Peyer's patch (tissue), 4 donors: ENCODE measurements at regions not wholly inside any gene's neighbourhood (a gene's known extent, or its start where the extent isn't known, plus 50 kb on each side); places are given as distances from the start of the nearest gene placed in this dataset.

ENCODE experiments used
- DNase-seq, 3 donors: peaks; one replicate each; pipeline ENCODE4 v3.0.0-alpha.2; 2017 to 2019
- H3K27ac ChIP-seq, 4 donors: fragments of 200-600 bp; sonication (generic); one replicate each; pipeline ENCODE4 v1.5.1; 2016 to 2019
- H3K27me3 ChIP-seq, 2 donors: fragments of 200-600 bp; sonication (generic); one replicate each; pipeline ENCODE4 v1.5.1; 2019
- H3K36me3 ChIP-seq, 3 donors: fragments of 200-600 bp; sonication (generic); one replicate each; pipeline ENCODE4 v1.5.1; 2016 to 2019
- H3K4me1 ChIP-seq, 4 donors: fragments of 200-600 bp; sonication (generic); one replicate each; pipeline ENCODE4 v1.5.1; 2016 to 2019
- H3K4me3 ChIP-seq, 4 donors: fragments of 200-600 bp; sonication (generic); 1 replicate in 3 of 4; 2 replicates in 1 of 4; pipeline ENCODE4 v1.5.1; 2016 to 2019; ENCODE audit warnings: mild to moderate bottlenecking in 1 of 4
- H3K9me3 ChIP-seq, 4 donors: fragments of 200-600 bp; sonication (generic); one replicate each; pipeline ENCODE4 v1.5.1; 2016 to 2019; ENCODE audit warnings: mild to moderate bottlenecking in 1 of 4
- CTCF ChIP-seq, 6 experiments: fragments of 450-650 bp in 4 of 6; fragments of 200-600 bp in 2 of 6; sonication (generic) in 1 of 6; IDR thresholded peaks; one replicate each; pipeline ENCODE4 v1.5.1; 2017 to 2019; ENCODE audit warnings: antibody characterized with exemption in 6 of 6, mild to moderate bottlenecking in 3 of 6, moderate library complexity in 1 of 6
- POLR2A ChIP-seq, 2 donors: fragments of 450-650 bp; IDR thresholded peaks; one replicate each; pipeline ENCODE4 v1.5.1; 2017; ENCODE audit warnings: antibody characterized with exemption in 2 of 2, mild to moderate bottlenecking in 2 of 2, moderate library complexity in 2 of 2

- Histone ChIP-seq H3K4me3 (no peak overlapping the region), H3K36me3 (no peaks in the 10 kb centered on the region), H3K27ac (no peak overlapping the region), H3K9me3 (no peaks in the 10 kb centered on the region), H3K27me3 (no peaks in the 10 kb centered on the region), H3K4me1 (peaks cover 0 to 3% (median 0%) of the 10 kb centered on the region in 4 donors)
- TF ChIP-seq CTCF (IDR thresholded peaks at IDR 0.05) (no peak), POLR2A (IDR thresholded peaks at IDR 0.05) (no peak)
- no peak for DNase-seq
Observed at GRCh38 chr6:15090745-15091384, 155.0 kb upstream of the JARID2 start.

GRCh38 chr6:15096894-15097837 lies 148.7 kb upstream of the JARID2 start:
- Histone ChIP-seq H3K4me3 (no peak overlapping the region), H3K4me1 (no peaks in the 10 kb centered on the region), H3K27ac (no peak overlapping the region), H3K9me3 (no peaks in the 10 kb centered on the region), H3K36me3 (no peaks in the 10 kb centered on the region), H3K27me3 (no peaks in the 10 kb centered on the region)
- no peak for TF ChIP-seq POLR2A (IDR thresholded peaks at IDR 0.05)
- TF ChIP-seq CTCF (IDR thresholded peaks at IDR 0.05) = no peak
- no peak for DNase-seq

GRCh38 chr6:15101130-15101529 lies 144.7 kb upstream of the JARID2 start:
- DNase-seq = no peak
- H3K4me3 ChIP-seq = no peak overlapping the region
- no peaks in the 10 kb centered on the region for H3K9me3 ChIP-seq
- no peaks in the 10 kb centered on the region for H3K36me3 ChIP-seq
- TF ChIP-seq POLR2A (IDR thresholded peaks at IDR 0.05) (no peak), CTCF (IDR thresholded peaks at IDR 0.05) (no peak)
- no peaks in the 10 kb centered on the region for H3K4me1 ChIP-seq
- no peak overlapping the region for H3K27ac ChIP-seq
- no peaks in the 10 kb centered on the region for H3K27me3 ChIP-seq

- Histone ChIP-seq H3K27ac (no peak overlapping the region), H3K36me3 (no peaks in the 10 kb centered on the region), H3K4me1 (no peaks in the 10 kb centered on the region), H3K27me3 (no peaks in the 10 kb centered on the region), H3K4me3 (no peak overlapping the region), H3K9me3 (no peaks in the 10 kb centered on the region)
- DNase-seq = no peak
- TF ChIP-seq CTCF (IDR thresholded peaks at IDR 0.05) = no peak
- TF ChIP-seq POLR2A (IDR thresholded peaks at IDR 0.05) = no peak
Observed at GRCh38 chr6:15102241-15102640, 143.6 kb upstream of the JARID2 start.

GRCh38 chr6:15106958-15107643 lies 138.8 kb upstream of the JARID2 start:
- TF ChIP-seq CTCF (IDR thresholded peaks at IDR 0.05) (no peak), POLR2A (IDR thresholded peaks at IDR 0.05) (no peak)
- Histone ChIP-seq H3K27ac (no peak overlapping the region), H3K4me1 (no peaks in the 10 kb centered on the region), H3K4me3 (no peak overlapping the region), H3K36me3 (no peaks in the 10 kb centered on the region), H3K27me3 (no peaks in the 10 kb centered on the region), H3K9me3 (no peaks in the 10 kb centered on the region)
- no peak for DNase-seq
